Activated CD4-positive, alpha-beta memory T cell treated with anti-CD3 and anti-CD28 coated beads for 36 hours (primary cell): ENCODE measurements at regions not wholly inside any gene's neighbourhood (a gene's known extent, or its start where the extent isn't known, plus 50 kb on each side); places are given as distances from the start of the nearest gene placed in this dataset.
"Not testable (repeated sequence)": the region's sequence is repeated elsewhere in the genome, so short reads cannot be mapped to it uniquely, and the experiment has no call there.

Source experiments
- CTCF ChIA-PET: fragments of 350-600 bp; sonication (Branson Sonifier 250); formaldehyde crosslinking; loops from one replicate; lab custom pipeline; 2021; ENCODE audit warnings: antibody characterized with exemption, inconsistent platforms; lab: Charles Lee
- POLR2A ChIA-PET: fragments of 350-600 bp; sonication (Branson Sonifier 250); formaldehyde crosslinking; loops from one replicate; lab custom pipeline; 2021; ENCODE audit warnings: antibody characterized with exemption; lab: Charles Lee
- DNase-seq: peaks from one replicate; pipeline ENCODE4 v3.0.0-alpha.2; 2020
- H3K27ac Mint-ChIP-seq: one replicate; pipeline ENCODE4 v1.8.0; 2021; ENCODE audit warnings: mixed read lengths
- H3K27me3 Mint-ChIP-seq: one replicate; pipeline ENCODE4 v1.8.0; 2021; ENCODE audit warnings: mixed read lengths
- H3K36me3 Mint-ChIP-seq: one replicate; pipeline ENCODE4 v1.8.0; 2021; ENCODE audit warnings: mixed read lengths
- H3K4me1 Mint-ChIP-seq: one replicate; pipeline ENCODE4 v1.8.0; 2021; ENCODE audit warnings: low read depth, mixed read lengths
- H3K4me3 Mint-ChIP-seq: one replicate; pipeline ENCODE4 v1.8.0; 2021; ENCODE audit warnings: mild to moderate bottlenecking, mixed read lengths
- H3K9me3 Mint-ChIP-seq: one replicate; pipeline ENCODE4 v1.8.0; 2021; ENCODE audit warnings: mixed read lengths
- intact Hi-C: fragments of 100-400 bp; cut with micrococcal nuclease; formaldehyde crosslinking; loops from one replicate; pipeline ENCODE4 v1.15.1; 2023

GRCh38 chr14:78022059-78022458, 148.1 kb upstream of the NRXN3 start:
- Mint-ChIP-seq H3K36me3 (no peaks in the 10 kb centered on the region), H3K27me3 (peaks cover 4% of the 10 kb centered on the region), H3K9me3 (no peaks in the 10 kb centered on the region), H3K4me3 (no peak overlapping the region), H3K27ac (no peak overlapping the region), H3K4me1 (no peaks in the 10 kb centered on the region)
- CTCF ChIA-PET, result interaction anchor here (1.3 to 2.1 kb wide), 4 partner anchors 12 to 577 kb away, joined by 4 to 15 read pairs (median 6); no protein-coding TSS in a partner anchor
- DNase-seq, result peak; percentile 76
- POLR2A ChIA-PET, result no interaction called here
- intact Hi-C loops, result loop anchor here (5.0 kb wide), 1 partner anchor 575 kb away; no protein-coding TSS in a partner anchor

- Mint-ChIP-seq H3K27ac (no peak overlapping the region), H3K9me3 (no peaks in the 10 kb centered on the region), H3K36me3 (no peaks in the 10 kb centered on the region), H3K4me1 (no peaks in the 10 kb centered on the region), H3K27me3 (peaks cover 4% of the 10 kb centered on the region), H3K4me3 (no peak overlapping the region)
- POLR2A ChIA-PET, result no interaction called here
- intact Hi-C loops, result loop anchor here (5.0 kb wide), 1 partner anchor 574 kb away; no protein-coding TSS in a partner anchor
- DNase-seq, result no peak
- CTCF ChIA-PET, result interaction anchor here (1.3 to 2.1 kb wide), 3 partner anchors 11 to 574 kb away, joined by 5 to 15 read pairs (median 6); no protein-coding TSS in a partner anchor
Observed at GRCh38 chr14:78023112-78023511, 147.1 kb upstream of the NRXN3 start.

GRCh38 chr14:78028471-78028870, 141.7 kb upstream of the NRXN3 start:
- ChIA-PET POLR2A (no interaction called here), CTCF (interaction anchor here (1.0 kb wide), 1 partner anchor 538 kb away, joined by 4 read pairs; no protein-coding TSS in a partner anchor)
- Mint-ChIP-seq H3K9me3 (no peaks in the 10 kb centered on the region), H3K36me3 (no peaks in the 10 kb centered on the region), H3K27ac (no peak overlapping the region), H3K27me3 (peaks cover 7% of the 10 kb centered on the region), H3K4me3 (no peak overlapping the region), H3K4me1 (no peaks in the 10 kb centered on the region)
- intact Hi-C loops, result no loop called here
- DNase-seq, result no peak

GRCh38 chr14:78029601-78030372, 140.4 kb upstream of the NRXN3 start:
- no peaks in the 10 kb centered on the region for H3K4me1 Mint-ChIP-seq
- no peaks in the 10 kb centered on the region for H3K9me3 Mint-ChIP-seq
- H3K27ac Mint-ChIP-seq, result no peak overlapping the region
- no peak for DNase-seq
- H3K36me3 Mint-ChIP-seq, result no peaks in the 10 kb centered on the region
- POLR2A ChIA-PET, result no interaction called here
- CTCF ChIA-PET, result no interaction called here
- H3K4me3 Mint-ChIP-seq, result no peak overlapping the region
- intact Hi-C loops, result no loop called here
- peaks cover 7% of the 10 kb centered on the region for H3K27me3 Mint-ChIP-seq

- intact Hi-C loops, result no loop called here
- ChIA-PET POLR2A (no interaction called here), CTCF (no interaction called here)
- Mint-ChIP-seq H3K27ac (no peak overlapping the region), H3K36me3 (no peaks in the 10 kb centered on the region), H3K4me3 (no peak overlapping the region), H3K4me1 (no peaks in the 10 kb centered on the region), H3K27me3 (peaks cover 19% of the 10 kb centered on the region), H3K9me3 (no peaks in the 10 kb centered on the region)
- DNase-seq, result no peak
Observed at GRCh38 chr14:78043349-78043748, 126.8 kb upstream of the NRXN3 start.

GRCh38 chr14:78048120-78048519, 122.1 kb upstream of the NRXN3 start:
- DNase-seq, result no peak
- Mint-ChIP-seq H3K27me3 (peaks cover 9% of the 10 kb centered on the region), H3K27ac (no peak overlapping the region), H3K9me3 (no peaks in the 10 kb centered on the region), H3K36me3 (no peaks in the 10 kb centered on the region), H3K4me3 (no peak overlapping the region), H3K4me1 (no peaks in the 10 kb centered on the region)
- intact Hi-C loops, result no loop called here
- ChIA-PET POLR2A (no interaction called here), CTCF (no interaction called here)

GRCh38 chr14:78056890-78057289, 113.3 kb upstream of the NRXN3 start:
- H3K4me3 Mint-ChIP-seq, H3K9me3 Mint-ChIP-seq, DNase-seq, H3K27me3 Mint-ChIP-seq, POLR2A ChIA-PET, H3K27ac Mint-ChIP-seq, CTCF ChIA-PET, H3K4me1 Mint-ChIP-seq, intact Hi-C loops, H3K36me3 Mint-ChIP-seq: not testable (repeated sequence)

GRCh38 chr14:78070344-78070743, 99.8 kb upstream of the NRXN3 start:
- ChIA-PET CTCF (no interaction called here), POLR2A (no interaction called here)
- Mint-ChIP-seq H3K9me3 (no peaks in the 10 kb centered on the region), H3K36me3 (no peaks in the 10 kb centered on the region), H3K27ac (no peak overlapping the region), H3K27me3 (no peaks in the 10 kb centered on the region), H3K4me3 (no peak overlapping the region), H3K4me1 (no peaks in the 10 kb centered on the region)
- intact Hi-C loops, result no loop called here
- no peak for DNase-seq

- intact Hi-C loops, result no loop called here
Observed at GRCh38 chr14:78071016-78071549, 99.1 kb upstream of the NRXN3 start.

GRCh38 chr14:78073028-78073427, 97.1 kb upstream of the NRXN3 start:
- Mint-ChIP-seq H3K4me1 (no peaks in the 10 kb centered on the region), H3K9me3 (no peaks in the 10 kb centered on the region), H3K36me3 (no peaks in the 10 kb centered on the region), H3K27me3 (peaks cover 1% of the 10 kb centered on the region), H3K27ac (no peak overlapping the region), H3K4me3 (no peak overlapping the region)
- ChIA-PET POLR2A (no interaction called here), CTCF (interaction anchor here (1.0 kb wide), 1 partner anchor 211 kb away, joined by 3 read pairs; no protein-coding TSS in a partner anchor)
- DNase-seq, result no peak
- intact Hi-C loops, result no loop called here

More at GRCh38 chr14:78071016-78071549, 99.1 kb upstream of the NRXN3 start:
- H3K9me3 Mint-ChIP-seq, result no peaks in the 10 kb centered on the region
- ChIA-PET POLR2A (no interaction called here), CTCF (no interaction called here)
- no peak for DNase-seq
- no peak overlapping the region for H3K27ac Mint-ChIP-seq
- H3K4me3 Mint-ChIP-seq, result no peak overlapping the region
- no peaks in the 10 kb centered on the region for H3K4me1 Mint-ChIP-seq
- no peaks in the 10 kb centered on the region for H3K36me3 Mint-ChIP-seq
- H3K27me3 Mint-ChIP-seq, result no peaks in the 10 kb centered on the region

GRCh38 chr14:78074561-78074960, 95.6 kb upstream of the NRXN3 start:
- Mint-ChIP-seq H3K4me3 (no peak overlapping the region), H3K36me3 (no peaks in the 10 kb centered on the region), H3K9me3 (no peaks in the 10 kb centered on the region), H3K4me1 (no peaks in the 10 kb centered on the region), H3K27ac (no peak overlapping the region), H3K27me3 (peaks cover 1% of the 10 kb centered on the region)
- no peak for DNase-seq
- ChIA-PET CTCF (no interaction called here), POLR2A (no interaction called here)
- intact Hi-C loops, result no loop called here

GRCh38 chr14:78075033-78075432, 95.1 kb upstream of the NRXN3 start:
- peaks cover 1% of the 10 kb centered on the region for H3K27me3 Mint-ChIP-seq
- no peak overlapping the region for H3K4me3 Mint-ChIP-seq
- CTCF ChIA-PET, result no interaction called here
- no peaks in the 10 kb centered on the region for H3K4me1 Mint-ChIP-seq
- intact Hi-C loops, result no loop called here
- no peaks in the 10 kb centered on the region for H3K9me3 Mint-ChIP-seq
- no peaks in the 10 kb centered on the region for H3K36me3 Mint-ChIP-seq
- H3K27ac Mint-ChIP-seq, result no peak overlapping the region
- DNase-seq, result no peak
- POLR2A ChIA-PET, result no interaction called here
